GM18870 (cell line): ENCODE measurements at regions not wholly inside any gene's neighbourhood (a gene's known extent, or its start where the extent isn't known, plus 50 kb on each side); places are given as distances from the start of the nearest gene placed in this dataset.
"Not testable (repeated sequence)": the region's sequence is repeated elsewhere in the genome, so short reads cannot be mapped to it uniquely, and the experiment has no call there.

Experiments
- ATAC-seq: cut with Tn5 transposase; IDR thresholded peaks from one replicate; pipeline ENCODE4 v1.9.1; 2021; ENCODE audit warnings: moderate library complexity; ENCODE audit not compliant: unreplicated experiment

- ATAC-seq: no peak
These were observed 181.0 kb upstream of the RGS6 start for GRCh38 chr14:71751264-71751663.

GRCh38 chr14:71752111-71752738 is 180.0 kb upstream of the RGS6 start:
- no peak for ATAC-seq

- ATAC-seq: no peak
These were observed 179.0 kb upstream of the RGS6 start for GRCh38 chr14:71753126-71753830.

GRCh38 chr14:71753976-71754375 is 178.3 kb upstream of the RGS6 start:
- no peak for ATAC-seq

- no peak for ATAC-seq
These were observed 177.7 kb upstream of the RGS6 start for GRCh38 chr14:71754422-71755095.

- ATAC-seq: no peak
These were observed 173.8 kb upstream of the RGS6 start for GRCh38 chr14:71758229-71758951.

GRCh38 chr14:71762575-71762974 is 169.7 kb upstream of the RGS6 start:
- no peak for ATAC-seq

GRCh38 chr14:71764701-71765382 is 167.4 kb upstream of the RGS6 start:
- ATAC-seq: no peak

GRCh38 chr14:71765505-71765904 is 166.7 kb upstream of the RGS6 start:
- ATAC-seq: no peak

GRCh38 chr14:71770431-71770830 is 161.8 kb upstream of the RGS6 start:
- no peak for ATAC-seq

GRCh38 chr14:71771421-71771820 is 160.8 kb upstream of the RGS6 start:
- not testable (repeated sequence) for ATAC-seq

- ATAC-seq: not testable (repeated sequence)
These were observed 160.2 kb upstream of the RGS6 start for GRCh38 chr14:71771996-71772395.

GRCh38 chr14:71773898-71774481 is 158.2 kb upstream of the RGS6 start:
- ATAC-seq: no peak

- no peak for ATAC-seq
These were observed 155.5 kb upstream of the RGS6 start for GRCh38 chr14:71776471-71777360.

- no peak for ATAC-seq
These were observed 152.2 kb upstream of the RGS6 start for GRCh38 chr14:71780075-71780474.

- no peak for ATAC-seq
These were observed 151.4 kb upstream of the RGS6 start for GRCh38 chr14:71780822-71781221.

GRCh38 chr14:71783088-71783487 is 149.1 kb upstream of the RGS6 start:
- no peak for ATAC-seq

- ATAC-seq: no peak
These were observed 148.4 kb upstream of the RGS6 start for GRCh38 chr14:71783786-71784185.

GRCh38 chr14:71789005-71789404 is 143.2 kb upstream of the RGS6 start:
- no peak for ATAC-seq

GRCh38 chr14:71799841-71800240 is 132.4 kb upstream of the RGS6 start:
- no peak for ATAC-seq
